ENCODE measurements at regions not wholly inside any gene's neighbourhood (a gene's known extent, or its start where the extent isn't known, plus 50 kb on each side); places are given as distances from the start of the nearest gene placed in this dataset.

- intact Hi-C loops (cut with micrococcal nuclease): no loop called here
- no peak overlapping the region for H3K9ac ChIP-seq (ENCODE audit: insufficient read depth, low read length, poor library complexity, severe bottlenecking)
- peaks cover 0 to 8% (median 0%) of the 10 kb centered on the region in 3 donors for H3K27me3 Mint-ChIP-seq (ENCODE audit: low read depth in 3 of 3)
- H3K4me3 ChIP-seq (replicated peaks in 1 of 3; ENCODE audit: low read depth in 2 of 3, low read length in 3 of 3): no peak overlapping the region
- no peaks in the 10 kb centered on the region for H3K4me1 Mint-ChIP-seq
- H3K4me2 ChIP-seq (replicated peaks; ENCODE audit: extremely low read depth, low read length, poor library complexity, severe bottlenecking): no peak overlapping the region
- H3K9me3 ChIP-seq (replicated peaks in 1 of 2; ENCODE audit: control insufficient read depth in 1 of 2, insufficient read depth in 1 of 2, low read length in 2 of 2): peaks cover 0 to 9% of the 10 kb centered on the region in 2 donors
- 71% methylated on average over 4 of the region's 7 CpGs for WGBS (ENCODE audit: insufficient coverage)
- H3K27ac ChIP-seq (ENCODE audit: low read depth in 1 of 2, low read length in 2 of 2): no peak overlapping the region
- peaks cover 2 to 8% of the 10 kb centered on the region in 2 donors for H3K27me3 ChIP-seq (ENCODE audit: control insufficient read depth in 2 of 2, insufficient read depth in 2 of 2, low read length in 2 of 2)
- H3K36me3 Mint-ChIP-seq: no peaks in the 10 kb centered on the region
- no peaks in the 10 kb centered on the region for H3K4me1 ChIP-seq (ENCODE audit: control insufficient read depth in 1 of 2, insufficient read depth in 2 of 2, low read length in 2 of 2)
- no peaks in the 10 kb centered on the region for H4K20me1 ChIP-seq (ENCODE audit: insufficient read depth, low read length)
- H3K9me3 Mint-ChIP-seq: peaks cover 0 to 11% (median 9%) of the 10 kb centered on the region in 7 donors
- H3K79me2 ChIP-seq (ENCODE audit: insufficient read depth, low read length): no peaks in the 10 kb centered on the region
- H2AFZ ChIP-seq (ENCODE audit: insufficient read depth, low read depth, low read length, poor library complexity, severe bottlenecking): no peak overlapping the region
- no peak overlapping the region for H3K4me3 Mint-ChIP-seq
- no peak overlapping the region for H3K27ac Mint-ChIP-seq
- TF ChIP-seq, protein P1, sequence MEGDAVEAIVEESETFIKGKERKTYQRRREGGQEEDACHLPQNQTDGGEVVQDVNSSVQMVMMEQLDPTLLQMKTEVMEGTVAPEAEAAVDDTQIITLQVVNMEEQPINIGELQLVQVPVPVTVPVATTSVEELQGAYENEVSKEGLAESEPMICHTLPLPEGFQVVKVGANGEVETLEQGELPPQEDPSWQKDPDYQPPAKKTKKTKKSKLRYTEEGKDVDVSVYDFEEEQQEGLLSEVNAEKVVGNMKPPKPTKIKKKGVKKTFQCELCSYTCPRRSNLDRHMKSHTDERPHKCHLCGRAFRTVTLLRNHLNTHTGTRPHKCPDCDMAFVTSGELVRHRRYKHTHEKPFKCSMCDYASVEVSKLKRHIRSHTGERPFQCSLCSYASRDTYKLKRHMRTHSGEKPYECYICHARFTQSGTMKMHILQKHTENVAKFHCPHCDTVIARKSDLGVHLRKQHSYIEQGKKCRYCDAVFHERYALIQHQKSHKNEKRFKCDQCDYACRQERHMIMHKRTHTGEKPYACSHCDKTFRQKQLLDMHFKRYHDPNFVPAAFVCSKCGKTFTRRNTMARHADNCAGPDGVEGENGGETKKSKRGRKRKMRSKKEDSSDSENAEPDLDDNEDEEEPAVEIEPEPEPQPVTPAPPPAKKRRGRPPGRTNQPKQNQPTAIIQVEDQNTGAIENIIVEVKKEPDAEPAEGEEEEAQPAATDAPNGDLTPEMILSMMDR (IDR thresholded peaks at IDR 0.05): no peak
- H3K36me3 ChIP-seq (replicated peaks in 1 of 2; ENCODE audit: control insufficient read depth in 1 of 2, insufficient read depth in 2 of 2, low read length in 2 of 2): no peaks in the 10 kb centered on the region
- no peak for DNase-seq
Observed at GRCh38 chr9:90546200-90546599, 96.4 kb downstream of the DIRAS2 start.

DNA sequence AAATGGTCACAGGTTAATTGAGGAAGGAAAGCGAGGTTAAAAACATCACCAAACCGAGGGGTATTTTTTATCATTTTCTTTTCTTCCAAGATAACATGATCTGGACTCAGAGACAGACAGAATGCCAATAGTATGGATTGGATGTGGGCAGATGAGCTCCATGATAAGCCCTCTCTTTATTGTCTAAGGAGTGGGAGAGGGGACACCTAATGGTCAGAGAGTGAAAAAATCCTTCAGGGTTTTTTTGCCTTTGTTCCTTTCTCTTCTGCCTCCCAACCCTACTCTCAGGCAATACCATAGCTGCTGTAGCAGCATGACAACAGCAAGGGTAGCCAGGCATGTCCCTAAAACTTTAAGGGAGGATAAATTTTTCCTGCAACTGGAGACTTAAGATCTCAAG, 94.7 kb downstream of the DIRAS2 start:
- intact Hi-C loops (cut with micrococcal nuclease): no loop called here
- Histone ChIP-seq H3K4me2 (replicated peaks; ENCODE audit: extremely low read depth, low read length, poor library complexity, severe bottlenecking) (no peak overlapping the region), H3K36me3 (replicated peaks in 1 of 2; ENCODE audit: control insufficient read depth in 1 of 2, insufficient read depth in 2 of 2, low read length in 2 of 2) (no peaks in the 10 kb centered on the region), H3K79me2 (ENCODE audit: insufficient read depth, low read length) (no peaks in the 10 kb centered on the region), H2AFZ (ENCODE audit: insufficient read depth, low read depth, low read length, poor library complexity, severe bottlenecking) (no peak overlapping the region), H3K4me1 (ENCODE audit: control insufficient read depth in 1 of 2, insufficient read depth in 2 of 2, low read length in 2 of 2) (no peaks in the 10 kb centered on the region), H3K27me3 (ENCODE audit: control insufficient read depth in 2 of 2, insufficient read depth in 2 of 2, low read length in 2 of 2) (peaks cover 2 to 8% of the 10 kb centered on the region in 2 donors), H3K4me3 (replicated peaks in 1 of 3; ENCODE audit: low read depth in 2 of 3, low read length in 3 of 3) (no peak overlapping the region), H4K20me1 (ENCODE audit: insufficient read depth, low read length) (no peaks in the 10 kb centered on the region), H3K27ac (ENCODE audit: low read depth in 1 of 2, low read length in 2 of 2) (no peak overlapping the region), H3K9ac (ENCODE audit: insufficient read depth, low read length, poor library complexity, severe bottlenecking) (no peak overlapping the region), H3K9me3 (replicated peaks in 1 of 2; ENCODE audit: control insufficient read depth in 1 of 2, insufficient read depth in 1 of 2, low read length in 2 of 2) (peaks cover 0 to 9% of the 10 kb centered on the region in 2 donors)
- TF ChIP-seq, protein P1 (IDR thresholded peaks at IDR 0.05): no peak
- Mint-ChIP-seq H3K27ac (no peak overlapping the region), H3K9me3 (peaks cover 0 to 11% (median 9%) of the 10 kb centered on the region in 7 donors), H3K4me3 (no peak overlapping the region), H3K36me3 (no peaks in the 10 kb centered on the region), H3K27me3 (ENCODE audit: low read depth in 3 of 3) (peaks cover under 1 to 6% (median 2%) of the 10 kb centered on the region in 3 donors), H3K4me1 (no peaks in the 10 kb centered on the region)
- no CpG with 5 or more reads among the region's 2 CpGs for WGBS (ENCODE audit: insufficient coverage)
- no peak for DNase-seq
